OCI-LY3 (cell line): ENCODE measurements at regions not wholly inside any gene's neighbourhood (a gene's known extent, or its start where the extent isn't known, plus 50 kb on each side); places are given as distances from the start of the nearest gene placed in this dataset.
"Not testable (repeated sequence)": the region's sequence is repeated elsewhere in the genome, so short reads cannot be mapped to it uniquely, and the experiment has no call there.

Source experiments
- H2AFZ ChIP-seq: fragments of 200-600, 300-600 bp; shearing (Covaris generic); 2 replicates; pipeline ENCODE4 v1.6.0; 2014; ENCODE audit warnings: antibody characterized with exemption, low read depth, low read length
- H3K27ac ChIP-seq: fragments of 200-600, 300-600 bp; sonication (generic); 2 replicates; pipeline ENCODE4 v1.5.1; 2014; ENCODE audit warnings: mild to moderate bottlenecking, low read length, moderate library complexity, mixed read lengths
- H3K27me3 ChIP-seq: fragments of 200-600, 300-600 bp; sonication (generic); 2 replicates; pipeline ENCODE4 v1.6.1; 2014; ENCODE audit warnings: low read depth, low read length, mixed read lengths
- H3K36me3 ChIP-seq: fragments of 200-600, 300-600 bp; sonication (generic); replicated peaks from 2 replicates; pipeline ENCODE3; 2014; ENCODE audit warnings: low read depth, low read length, mixed read lengths
- H3K4me1 ChIP-seq: fragments of 300-600, 200-600 bp; sonication (generic); 2 replicates; pipeline ENCODE4 v1.6.1; 2014; ENCODE audit warnings: low read length, mixed read lengths
- H3K4me2 ChIP-seq: fragments of 200-600, 300-600 bp; sonication (generic); 2 replicates; pipeline ENCODE4 v1.6.1; 2014; ENCODE audit warnings: low read length, mixed read lengths
- H3K4me3 ChIP-seq: fragments of 300-600, 200-600 bp; sonication (generic); 2 replicates; pipeline ENCODE4 v1.5.1; 2014; ENCODE audit warnings: antibody characterized with exemption, mild to moderate bottlenecking, low read length, moderate library complexity
- H3K79me2 ChIP-seq: fragments of 300-600, 200-600 bp; shearing (Covaris generic); 2 replicates; pipeline ENCODE4 v1.6.1; 2014; ENCODE audit warnings: mild to moderate bottlenecking, low read length, mixed read lengths
- H3K9ac ChIP-seq: fragments of 300-600, 200-600 bp; shearing (Covaris generic); 2 replicates; pipeline ENCODE4 v1.6.0; 2014; ENCODE audit warnings: mild to moderate bottlenecking, low read length, moderate library complexity
- H3K9me3 ChIP-seq: fragments of 200-600, 300-600 bp; shearing (Covaris generic); 2 replicates; pipeline ENCODE4 v1.6.1; 2014; ENCODE audit warnings: low read length, mixed read lengths; ENCODE audit not compliant: insufficient read depth
- H4K20me1 ChIP-seq: fragments of 200-600, 300-600 bp; sonication (generic); 2 replicates; pipeline ENCODE4 v1.6.1; 2016; ENCODE audit warnings: low read length, mixed read lengths; ENCODE audit not compliant: insufficient read depth
- EZH2phosphoT487 ChIP-seq: fragments of 200-600 bp; shearing (Covaris generic); IDR thresholded peaks from 2 replicates; pipeline ENCODE4 v1.6.1; 2018; ENCODE audit warnings: antibody characterized with exemption, mixed run types, low read depth
- TF ChIP-seq, protein P1 (sequence below): fragments of 200-600, 300-600 bp; sonication (generic); IDR thresholded peaks from 2 replicates; pipeline ENCODE4 v1.5.1; 2014; ENCODE audit warnings: antibody characterized with exemption, low read length, low read depth

DNA sequence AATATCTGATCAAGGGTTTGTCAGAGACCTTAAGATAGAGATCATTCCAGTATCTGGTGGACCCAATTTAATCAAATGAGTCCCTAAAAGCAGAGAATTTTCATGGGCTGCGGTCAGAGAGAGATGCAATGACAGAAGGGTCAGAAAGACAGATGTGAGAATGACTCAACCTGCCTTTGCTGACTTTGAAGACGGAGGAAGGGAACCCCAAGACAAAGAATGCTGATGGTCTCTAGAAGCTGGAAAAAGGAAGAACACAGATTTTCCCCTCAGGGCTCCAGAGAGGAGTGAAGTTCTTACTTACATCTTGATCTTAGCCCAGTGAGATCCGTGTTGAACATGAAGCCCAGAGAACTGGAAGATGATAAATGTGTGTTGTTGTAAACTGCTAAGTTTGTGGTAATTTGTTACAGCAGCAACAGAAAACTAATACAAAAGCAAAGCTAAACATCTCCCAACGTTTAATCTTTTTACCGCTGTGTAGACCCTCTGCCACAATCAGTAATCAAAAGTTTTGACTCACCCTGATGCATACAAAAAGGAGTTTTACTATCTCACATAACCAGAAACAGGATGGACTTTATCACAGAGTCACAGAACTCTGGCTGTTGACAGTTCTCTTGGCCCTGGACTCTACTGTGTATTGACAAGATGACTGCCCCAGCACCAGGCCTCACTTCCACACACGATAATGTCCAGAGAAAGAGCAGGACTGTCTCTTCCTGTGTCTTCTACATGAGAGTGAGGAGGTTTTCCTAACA is 70.2 kb upstream of the MAGEB2 start:
- Histone ChIP-seq H3K27me3 (no peaks in the 10 kb centered on the region), H3K4me1 (no peaks in the 10 kb centered on the region), H3K4me2 (no peak overlapping the region), H3K4me3 (no peak overlapping the region), H3K9ac (no peak overlapping the region), H3K36me3 (no peaks in the 10 kb centered on the region), H3K79me2 (no peaks in the 10 kb centered on the region), H4K20me1 (no peaks in the 10 kb centered on the region), H3K27ac (no peak overlapping the region), H3K9me3 (no peaks in the 10 kb centered on the region), H2AFZ (no peak overlapping the region)
- TF ChIP-seq, protein P1, sequence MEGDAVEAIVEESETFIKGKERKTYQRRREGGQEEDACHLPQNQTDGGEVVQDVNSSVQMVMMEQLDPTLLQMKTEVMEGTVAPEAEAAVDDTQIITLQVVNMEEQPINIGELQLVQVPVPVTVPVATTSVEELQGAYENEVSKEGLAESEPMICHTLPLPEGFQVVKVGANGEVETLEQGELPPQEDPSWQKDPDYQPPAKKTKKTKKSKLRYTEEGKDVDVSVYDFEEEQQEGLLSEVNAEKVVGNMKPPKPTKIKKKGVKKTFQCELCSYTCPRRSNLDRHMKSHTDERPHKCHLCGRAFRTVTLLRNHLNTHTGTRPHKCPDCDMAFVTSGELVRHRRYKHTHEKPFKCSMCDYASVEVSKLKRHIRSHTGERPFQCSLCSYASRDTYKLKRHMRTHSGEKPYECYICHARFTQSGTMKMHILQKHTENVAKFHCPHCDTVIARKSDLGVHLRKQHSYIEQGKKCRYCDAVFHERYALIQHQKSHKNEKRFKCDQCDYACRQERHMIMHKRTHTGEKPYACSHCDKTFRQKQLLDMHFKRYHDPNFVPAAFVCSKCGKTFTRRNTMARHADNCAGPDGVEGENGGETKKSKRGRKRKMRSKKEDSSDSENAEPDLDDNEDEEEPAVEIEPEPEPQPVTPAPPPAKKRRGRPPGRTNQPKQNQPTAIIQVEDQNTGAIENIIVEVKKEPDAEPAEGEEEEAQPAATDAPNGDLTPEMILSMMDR = no peak
- TF ChIP-seq EZH2phosphoT487 = no peak

DNA sequence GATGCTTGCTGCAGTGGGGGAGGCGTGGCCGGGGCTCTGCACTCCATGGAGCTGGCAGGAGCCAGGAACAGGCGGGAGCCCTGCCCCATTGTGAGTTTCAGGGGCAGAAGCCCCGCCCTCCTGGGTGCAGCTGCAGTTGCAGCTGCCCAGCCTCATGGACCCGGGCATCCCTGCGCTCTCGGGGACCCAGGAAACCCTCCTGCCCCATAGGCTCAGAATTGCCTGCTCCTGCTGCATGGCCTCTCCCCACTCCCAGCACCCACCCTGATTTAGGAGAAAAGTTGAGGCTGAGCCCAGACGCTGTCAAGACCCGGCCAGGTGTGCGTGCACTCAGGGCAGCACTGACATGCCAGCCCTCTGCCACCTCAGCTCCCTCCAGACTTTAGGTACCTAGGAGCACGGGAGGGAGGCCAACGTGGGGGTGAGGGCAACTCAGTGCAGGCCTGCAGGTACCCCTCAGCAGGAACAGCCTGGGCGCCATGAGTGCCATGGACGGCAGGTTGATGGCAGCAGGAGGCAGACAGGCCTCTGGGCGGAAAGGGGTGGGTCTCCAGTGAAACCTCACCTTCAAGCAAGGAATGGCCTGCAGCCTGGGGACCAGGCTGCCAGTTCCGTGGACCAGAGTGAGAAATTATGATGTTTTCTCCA is 67.2 kb upstream of the MAGEB2 start:
- H3K36me3 ChIP-seq = no peaks in the 10 kb centered on the region
- no peak overlapping the region for H3K9ac ChIP-seq
- no peak overlapping the region for H2AFZ ChIP-seq
- no peaks in the 10 kb centered on the region for H4K20me1 ChIP-seq
- no peaks in the 10 kb centered on the region for H3K9me3 ChIP-seq
- H3K4me1 ChIP-seq = no peaks in the 10 kb centered on the region
- no peak for TF ChIP-seq EZH2phosphoT487
- TF ChIP-seq, protein P1 = no peak
- H3K4me3 ChIP-seq = no peak overlapping the region
- no peaks in the 10 kb centered on the region for H3K79me2 ChIP-seq
- no peaks in the 10 kb centered on the region for H3K27me3 ChIP-seq
- H3K27ac ChIP-seq = no peak overlapping the region
- no peak overlapping the region for H3K4me2 ChIP-seq

DNA sequence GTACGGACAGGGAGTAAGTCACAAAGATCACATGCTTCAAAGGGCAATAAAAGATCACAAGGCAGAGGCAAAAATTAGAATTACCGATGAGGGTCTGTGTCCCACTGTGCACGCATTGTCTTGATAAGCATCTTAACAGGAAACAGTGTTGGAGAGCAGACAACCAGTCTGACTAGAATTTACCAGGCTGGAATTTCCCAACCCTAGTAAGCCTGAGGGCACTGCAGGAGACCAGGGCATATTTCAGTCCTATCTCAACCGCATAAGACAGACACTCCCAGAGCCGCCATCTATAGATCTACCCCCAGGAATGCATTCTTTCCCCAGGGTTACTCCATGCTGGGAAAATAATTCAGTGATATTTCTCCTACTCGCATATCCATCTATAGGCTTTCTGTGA is 66.2 kb upstream of the MAGEB2 start:
- H4K20me1 ChIP-seq, H3K4me1 ChIP-seq, H3K9me3 ChIP-seq, H3K9ac ChIP-seq, H3K4me3 ChIP-seq, H3K27ac ChIP-seq, H3K36me3 ChIP-seq, H3K79me2 ChIP-seq, H2AFZ ChIP-seq, H3K27me3 ChIP-seq, H3K4me2 ChIP-seq: not testable (repeated sequence)

DNA sequence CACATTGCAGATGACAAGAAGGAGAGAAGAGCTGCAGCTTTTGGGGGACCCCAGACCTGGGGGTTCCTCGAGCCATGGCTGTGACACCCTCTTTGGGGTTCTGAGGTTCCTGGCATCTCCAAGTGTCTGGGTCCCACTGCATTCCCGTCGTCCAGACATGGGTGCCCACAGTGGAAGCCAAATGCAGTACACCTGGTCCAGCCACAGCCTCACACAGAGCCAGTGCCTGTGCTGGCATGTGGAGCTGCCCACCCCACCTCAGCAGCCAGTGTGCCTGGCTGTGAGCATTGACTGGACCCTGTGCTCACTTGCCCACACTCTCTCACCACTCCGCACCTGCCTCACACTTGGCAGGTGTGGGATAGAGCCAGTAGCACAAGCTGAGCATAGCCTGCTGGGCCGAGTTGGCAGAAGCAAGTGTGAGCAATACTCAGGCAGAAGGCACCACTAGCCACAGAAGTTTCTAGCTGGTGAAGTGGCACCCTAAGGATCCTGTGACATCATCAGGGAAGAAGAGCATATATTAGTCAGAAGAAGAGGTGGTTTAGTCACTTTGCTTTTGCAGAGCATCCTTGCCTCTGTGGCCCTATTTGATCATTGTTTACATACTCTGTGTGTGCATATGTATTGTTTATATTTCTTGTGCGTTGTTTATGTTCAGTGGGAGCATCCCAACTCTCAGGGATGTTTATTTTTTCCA is 65.0 kb upstream of the MAGEB2 start:
- no peak for TF ChIP-seq EZH2phosphoT487
- TF ChIP-seq, protein P1 = no peak
- Histone ChIP-seq H3K27ac (no peak overlapping the region), H3K79me2 (no peaks in the 10 kb centered on the region)

More for the DNA sequence above, 65.0 kb upstream of the MAGEB2 start:
- H4K20me1 ChIP-seq = no peaks in the 10 kb centered on the region
- no peaks in the 10 kb centered on the region for H3K36me3 ChIP-seq
- H3K27me3 ChIP-seq = no peaks in the 10 kb centered on the region
- no peak overlapping the region for H3K4me3 ChIP-seq
- no peaks in the 10 kb centered on the region for H3K4me1 ChIP-seq
- no peaks in the 10 kb centered on the region for H3K9me3 ChIP-seq
- H3K4me2 ChIP-seq = no peak overlapping the region
- H2AFZ ChIP-seq = no peak overlapping the region
- no peak overlapping the region for H3K9ac ChIP-seq
